Peyer's patch (tissue), 4 donors: ENCODE measurements at regions not wholly inside any gene's neighbourhood (a gene's known extent, or its start where the extent isn't known, plus 50 kb on each side); places are given as distances from the start of the nearest gene placed in this dataset.
"Not testable (repeated sequence)": the region's sequence is repeated elsewhere in the genome, so short reads cannot be mapped to it uniquely, and the experiment has no call there.

Experiments
- DNase-seq, 3 donors: peaks; one replicate each; pipeline ENCODE4 v3.0.0-alpha.2; 2017 to 2019
- H3K27ac ChIP-seq, 4 donors: fragments of 200-600 bp; sonication (generic); one replicate each; pipeline ENCODE4 v1.5.1; 2016 to 2019
- H3K27me3 ChIP-seq, 2 donors: fragments of 200-600 bp; sonication (generic); one replicate each; pipeline ENCODE4 v1.5.1; 2019
- H3K36me3 ChIP-seq, 3 donors: fragments of 200-600 bp; sonication (generic); one replicate each; pipeline ENCODE4 v1.5.1; 2016 to 2019
- H3K4me1 ChIP-seq, 4 donors: fragments of 200-600 bp; sonication (generic); one replicate each; pipeline ENCODE4 v1.5.1; 2016 to 2019
- H3K4me3 ChIP-seq, 4 donors: fragments of 200-600 bp; sonication (generic); 1 replicate in 3 of 4; 2 replicates in 1 of 4; pipeline ENCODE4 v1.5.1; 2016 to 2019; ENCODE audit warnings: mild to moderate bottlenecking in 1 of 4
- H3K9me3 ChIP-seq, 4 donors: fragments of 200-600 bp; sonication (generic); one replicate each; pipeline ENCODE4 v1.5.1; 2016 to 2019; ENCODE audit warnings: mild to moderate bottlenecking in 1 of 4
- POLR2A ChIP-seq, 2 donors: fragments of 450-650 bp; IDR thresholded peaks; one replicate each; pipeline ENCODE4 v1.5.1; 2017; ENCODE audit warnings: antibody characterized with exemption in 2 of 2, mild to moderate bottlenecking in 2 of 2, moderate library complexity in 2 of 2
- TF ChIP-seq, protein P1 (sequence below), 6 experiments: fragments of 450-650 bp in 4 of 6; fragments of 200-600 bp in 2 of 6; sonication (generic) in 1 of 6; IDR thresholded peaks; one replicate each; pipeline ENCODE4 v1.5.1; 2017 to 2019; ENCODE audit warnings: antibody characterized with exemption in 6 of 6, mild to moderate bottlenecking in 3 of 6, moderate library complexity in 1 of 6

- H3K4me3 ChIP-seq, result no peak overlapping the region
- H3K27ac ChIP-seq, result peak overlapping the region in 2 of 4 donors; percentile 32 to 47
- H3K27me3 ChIP-seq, result no peaks in the 10 kb centered on the region
- DNase-seq, result no peak
- no peaks in the 10 kb centered on the region for H3K36me3 ChIP-seq
- H3K4me1 ChIP-seq, result peaks cover 0 to 9% (median 0%) of the 10 kb centered on the region in 4 donors
- TF ChIP-seq, protein P1, sequence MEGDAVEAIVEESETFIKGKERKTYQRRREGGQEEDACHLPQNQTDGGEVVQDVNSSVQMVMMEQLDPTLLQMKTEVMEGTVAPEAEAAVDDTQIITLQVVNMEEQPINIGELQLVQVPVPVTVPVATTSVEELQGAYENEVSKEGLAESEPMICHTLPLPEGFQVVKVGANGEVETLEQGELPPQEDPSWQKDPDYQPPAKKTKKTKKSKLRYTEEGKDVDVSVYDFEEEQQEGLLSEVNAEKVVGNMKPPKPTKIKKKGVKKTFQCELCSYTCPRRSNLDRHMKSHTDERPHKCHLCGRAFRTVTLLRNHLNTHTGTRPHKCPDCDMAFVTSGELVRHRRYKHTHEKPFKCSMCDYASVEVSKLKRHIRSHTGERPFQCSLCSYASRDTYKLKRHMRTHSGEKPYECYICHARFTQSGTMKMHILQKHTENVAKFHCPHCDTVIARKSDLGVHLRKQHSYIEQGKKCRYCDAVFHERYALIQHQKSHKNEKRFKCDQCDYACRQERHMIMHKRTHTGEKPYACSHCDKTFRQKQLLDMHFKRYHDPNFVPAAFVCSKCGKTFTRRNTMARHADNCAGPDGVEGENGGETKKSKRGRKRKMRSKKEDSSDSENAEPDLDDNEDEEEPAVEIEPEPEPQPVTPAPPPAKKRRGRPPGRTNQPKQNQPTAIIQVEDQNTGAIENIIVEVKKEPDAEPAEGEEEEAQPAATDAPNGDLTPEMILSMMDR (IDR thresholded peaks at IDR 0.05), result no peak
- no peak for TF ChIP-seq POLR2A (IDR thresholded peaks at IDR 0.05)
- H3K9me3 ChIP-seq, result no peaks in the 10 kb centered on the region
Measured at GRCh38 chr4:186832906-186833305, 109.2 kb upstream of the FAT1 start.

DNA sequence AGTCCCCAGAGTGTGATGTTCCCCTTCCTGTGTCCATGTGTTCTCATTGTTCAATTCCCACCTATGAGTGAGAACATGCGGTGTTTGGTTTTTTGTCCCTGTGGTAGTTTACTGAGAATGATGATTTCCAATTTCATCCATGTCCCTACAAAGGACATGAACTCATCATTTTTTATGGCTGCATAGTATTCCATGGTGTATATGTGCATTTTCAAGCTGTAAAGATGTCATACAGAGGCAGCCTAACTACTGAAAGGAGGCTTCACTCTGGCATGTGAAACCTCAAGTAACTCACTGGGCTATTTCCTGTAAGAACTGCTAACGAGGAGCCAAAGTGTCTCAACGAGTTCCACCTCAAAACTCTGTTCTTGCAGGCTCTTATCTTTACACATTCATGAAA is 113.8 kb upstream of the FAT1 start:
- not testable (repeated sequence) for H3K4me3 ChIP-seq, DNase-seq, H3K4me1 ChIP-seq, H3K27ac ChIP-seq, H3K27me3 ChIP-seq, H3K9me3 ChIP-seq, H3K36me3 ChIP-seq

- no peak overlapping the region for H3K27ac ChIP-seq
- no peak for DNase-seq
- TF ChIP-seq, protein P1 (IDR thresholded peaks at IDR 0.05), result no peak
- no peak for TF ChIP-seq POLR2A (IDR thresholded peaks at IDR 0.05)
- H3K9me3 ChIP-seq, result no peaks in the 10 kb centered on the region
- no peaks in the 10 kb centered on the region for H3K27me3 ChIP-seq
- no peaks in the 10 kb centered on the region for H3K4me1 ChIP-seq
- no peak overlapping the region for H3K4me3 ChIP-seq
- H3K36me3 ChIP-seq, result no peaks in the 10 kb centered on the region
Measured at GRCh38 chr4:186838295-186838694, 114.6 kb upstream of the FAT1 start.

- TF ChIP-seq, protein P1 (IDR thresholded peaks at IDR 0.05), result no peak
- no peak for TF ChIP-seq POLR2A (IDR thresholded peaks at IDR 0.05)
- peak overlapping the region in 1 of 4 donors; percentile 19 for H3K4me3 ChIP-seq
Measured at GRCh38 chr4:186839122-186840037, 115.7 kb upstream of the FAT1 start.

GRCh38 chr4:186840222-186840701 is 116.6 kb upstream of the FAT1 start:
- H3K27ac ChIP-seq, result peak overlapping the region; percentile 31 to 80 (median 66)
- TF ChIP-seq, protein P1 (IDR thresholded peaks at IDR 0.05), result no peak
- no peak for TF ChIP-seq POLR2A (IDR thresholded peaks at IDR 0.05)

More at GRCh38 chr4:186839122-186840037, 115.7 kb upstream of the FAT1 start:
- Histone ChIP-seq H3K27ac (peak overlapping the region; percentile 31 to 80 (median 66)), H3K9me3 (no peaks in the 10 kb centered on the region), H3K4me1 (peaks cover 0 to 3% (median 0%) of the 10 kb centered on the region in 4 donors), H3K36me3 (no peaks in the 10 kb centered on the region), H3K27me3 (no peaks in the 10 kb centered on the region)
- DNase-seq, result no peak

GRCh38 chr4:186840771-186841301 is 117.2 kb upstream of the FAT1 start:
- no peaks in the 10 kb centered on the region for H3K27me3 ChIP-seq
- no peaks in the 10 kb centered on the region for H3K9me3 ChIP-seq
- TF ChIP-seq, protein P1 (IDR thresholded peaks at IDR 0.05), result no peak
- TF ChIP-seq POLR2A (IDR thresholded peaks at IDR 0.05), result no peak
- H3K4me3 ChIP-seq, result peak overlapping the region in 2 of 4 donors; percentile 22
- DNase-seq, result no peak
- peak overlapping the region in 3 of 4 donors; percentile 31 to 70 (median 58) for H3K27ac ChIP-seq
- peaks cover 0 to 16% (median 1%) of the 10 kb centered on the region in 4 donors for H3K4me1 ChIP-seq
- no peaks in the 10 kb centered on the region for H3K36me3 ChIP-seq

More at GRCh38 chr4:186840222-186840701, 116.6 kb upstream of the FAT1 start:
- DNase-seq, result peak in 1 of 3 donors; percentile 53
- Histone ChIP-seq H3K4me3 (peak overlapping the region in 2 of 4 donors; percentile 19 to 22), H3K27me3 (no peaks in the 10 kb centered on the region), H3K36me3 (no peaks in the 10 kb centered on the region), H3K9me3 (no peaks in the 10 kb centered on the region), H3K4me1 (peaks cover 0 to 10% (median 1%) of the 10 kb centered on the region in 4 donors)
